PC-3 (cell line): ENCODE measurements at regions not wholly inside any gene's neighbourhood (a gene's known extent, or its start where the extent isn't known, plus 50 kb on each side); places are given as distances from the start of the nearest gene placed in this dataset.

Experiments used
- ATAC-seq: fragments of 200-7000 bp; cut with Tn5 transposase; 2 replicates; pipeline ENCODE4 v1.9.1; 2020; ENCODE audit warnings: mild to moderate bottlenecking, moderate library complexity
- BruUV-seq: library from RNA; stranded (reverse); fragments of 400-500 nt; replicated peaks from 2 replicates; lab custom pipeline; 2021; lab: Mats Ljungman, UMichigan
- CTCF ChIA-PET: fragments of 300-600 bp; sonication (Branson Sonifier 250); formaldehyde crosslinking; loops from one replicate; lab custom pipeline; 2022; ENCODE audit warnings: antibody characterized with exemption; lab: Charles Lee
- POLR2A ChIA-PET: fragments of 300-600 bp; sonication (Branson Sonifier 250); formaldehyde crosslinking; loops from one replicate; lab custom pipeline; 2022; ENCODE audit warnings: antibody characterized with exemption; ENCODE audit not compliant: unreplicated experiment; lab: Charles Lee
- DNase-seq: peaks from one replicate; pipeline ENCODE4 v3.0.0-alpha.2; 2015
- H2AFZ ChIP-seq: fragments of 300-600 bp; sonication (generic); 2 replicates; pipeline ENCODE4 v1.6.0; 2016; ENCODE audit warnings: antibody characterized with exemption, low read length
- H3F3A ChIP-seq: fragments of 300-600 bp; sonication (generic); one replicate; pipeline ENCODE4 v1.6.0; 2017; ENCODE audit warnings: antibody characterized with exemption, low read length, control low read depth, mild to moderate bottlenecking; ENCODE audit not compliant: unreplicated experiment
- H3K27ac ChIP-seq: fragments of 300-600 bp; sonication (generic); 2 replicates; pipeline ENCODE4 v1.5.1; 2016; ENCODE audit warnings: mild to moderate bottlenecking, low read length
- H3K27me3 ChIP-seq: fragments of 300-600 bp; sonication (generic); 2 replicates; pipeline ENCODE4 v1.6.1; 2016; ENCODE audit warnings: low read length, mixed read lengths
- H3K36me3 ChIP-seq: fragments of 300-600 bp; sonication (generic); 2 replicates; pipeline ENCODE4 v1.6.1; 2016; ENCODE audit warnings: low read depth, mixed run types, low read length, mixed read lengths
- H3K4me1 ChIP-seq: fragments of 300-600 bp; sonication (generic); 2 replicates; pipeline ENCODE4 v1.5.1; 2016; ENCODE audit warnings: low read length; ENCODE audit not compliant: insufficient read depth
- H3K4me2 ChIP-seq: fragments of 300-600 bp; sonication (generic); 2 replicates; pipeline ENCODE4 v1.6.0; 2016; ENCODE audit warnings: low read length
- H3K4me3 ChIP-seq: fragments of 300-600 bp; sonication (generic); 2 replicates; pipeline ENCODE4 v1.5.1; 2016; ENCODE audit warnings: mild to moderate bottlenecking, low read length, mixed read lengths
- H3K79me2 ChIP-seq: fragments of 300-600 bp; sonication (generic); 2 replicates; pipeline ENCODE4 v1.6.1; 2017; ENCODE audit warnings: low read length, mixed read lengths
- H3K9ac ChIP-seq: fragments of 300-600 bp; sonication (generic); 2 replicates; pipeline ENCODE4 v1.6.0; 2016; ENCODE audit warnings: mild to moderate bottlenecking, low read length
- H3K9me2 ChIP-seq: fragments of 300-600 bp; sonication (generic); replicated peaks from 2 replicates; pipeline ENCODE4 v1.6.1; 2016; ENCODE audit warnings: mixed run types, low read length, mixed read lengths
- H3K9me3 ChIP-seq: fragments of 300-600 bp; sonication (generic); 2 replicates; pipeline ENCODE4 v1.6.1; 2016; ENCODE audit warnings: low read length, mixed read lengths
- H4K20me1 ChIP-seq: fragments of 300-600 bp; sonication (generic); 2 replicates; pipeline ENCODE4 v1.6.1; 2016; ENCODE audit warnings: low read length, mixed read lengths
- EZH2 ChIP-seq: fragments of 300-600 bp; sonication (generic); IDR thresholded peaks from one replicate; pipeline ENCODE4 v1.6.1; 2017; ENCODE audit warnings: antibody characterized with exemption, mild to moderate bottlenecking, low read length; ENCODE audit not compliant: unreplicated experiment
- EZH2phosphoT487 ChIP-seq: fragments of 300-600 bp; sonication (generic); IDR thresholded peaks from 2 replicates; pipeline ENCODE4 v1.6.1; 2018; ENCODE audit warnings: mild to moderate bottlenecking, antibody characterized with exemption, low read length, borderline replicate concordance
- intact Hi-C: fragments of 100-400 bp; cut with micrococcal nuclease; formaldehyde crosslinking; loops from 2 replicates; pipeline ENCODE4 v1.9.0; 2023
- TF ChIP-seq, protein P1 (sequence below): fragments of 300-600 bp; sonication (generic); conservative IDR thresholded peaks from 2 replicates; pipeline ENCODE4 v1.5.1; 2017; ENCODE audit warnings: antibody characterized with exemption, low read depth, mild to moderate bottlenecking, low read length

- Histone ChIP-seq H3K9me3 (no peaks in the 10 kb centered on the region), H3K27me3 (no peaks in the 10 kb centered on the region), H3F3A (no peaks in the 10 kb centered on the region), H3K4me1 (no peaks in the 10 kb centered on the region), H4K20me1 (no peaks in the 10 kb centered on the region), H3K79me2 (no peaks in the 10 kb centered on the region), H2AFZ (no peak overlapping the region), H3K4me2 (no peak overlapping the region), H3K9me2 (no peaks in the 10 kb centered on the region), H3K9ac (no peak overlapping the region), H3K27ac (no peak overlapping the region), H3K36me3 (no peaks in the 10 kb centered on the region), H3K4me3 (no peak overlapping the region)
- no peak for DNase-seq
- CTCF ChIA-PET, result no interaction called here
- ATAC-seq, result no peak
- no peak for TF ChIP-seq EZH2phosphoT487
- TF ChIP-seq, protein P1, sequence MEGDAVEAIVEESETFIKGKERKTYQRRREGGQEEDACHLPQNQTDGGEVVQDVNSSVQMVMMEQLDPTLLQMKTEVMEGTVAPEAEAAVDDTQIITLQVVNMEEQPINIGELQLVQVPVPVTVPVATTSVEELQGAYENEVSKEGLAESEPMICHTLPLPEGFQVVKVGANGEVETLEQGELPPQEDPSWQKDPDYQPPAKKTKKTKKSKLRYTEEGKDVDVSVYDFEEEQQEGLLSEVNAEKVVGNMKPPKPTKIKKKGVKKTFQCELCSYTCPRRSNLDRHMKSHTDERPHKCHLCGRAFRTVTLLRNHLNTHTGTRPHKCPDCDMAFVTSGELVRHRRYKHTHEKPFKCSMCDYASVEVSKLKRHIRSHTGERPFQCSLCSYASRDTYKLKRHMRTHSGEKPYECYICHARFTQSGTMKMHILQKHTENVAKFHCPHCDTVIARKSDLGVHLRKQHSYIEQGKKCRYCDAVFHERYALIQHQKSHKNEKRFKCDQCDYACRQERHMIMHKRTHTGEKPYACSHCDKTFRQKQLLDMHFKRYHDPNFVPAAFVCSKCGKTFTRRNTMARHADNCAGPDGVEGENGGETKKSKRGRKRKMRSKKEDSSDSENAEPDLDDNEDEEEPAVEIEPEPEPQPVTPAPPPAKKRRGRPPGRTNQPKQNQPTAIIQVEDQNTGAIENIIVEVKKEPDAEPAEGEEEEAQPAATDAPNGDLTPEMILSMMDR, result no peak
- no peak for TF ChIP-seq EZH2
- intact Hi-C loops, result loop anchor here (10.0 kb wide), 1 partner anchor 315 kb away; no protein-coding TSS in a partner anchor
- POLR2A ChIA-PET, result no interaction called here
- no TSS peak for BruUV-seq
These were observed 336.8 kb upstream of the CHRM3 start for GRCh38 chr1:239049571-239049970.

DNA sequence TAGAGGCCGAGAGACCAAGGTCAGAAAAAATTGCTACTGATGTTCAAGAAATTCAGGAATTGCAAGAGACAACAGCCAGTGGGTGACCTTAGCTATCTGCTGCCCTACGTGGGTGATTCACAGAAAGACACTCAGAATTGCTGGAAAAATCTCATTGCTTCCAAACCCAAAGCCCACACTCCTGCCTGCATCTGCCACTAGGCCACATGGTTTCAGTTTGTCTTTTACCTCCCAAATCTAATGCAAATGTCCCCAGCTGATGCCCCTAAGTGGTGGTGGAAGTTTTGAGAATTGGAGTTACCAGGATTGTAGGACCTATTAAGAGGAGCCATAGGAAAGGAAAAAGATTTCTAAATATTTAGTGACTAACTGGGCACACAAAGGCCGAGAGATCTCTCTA lies 341.5 kb upstream of the CHRM3 start:
- POLR2A ChIA-PET, result no interaction called here
- H3K9ac ChIP-seq, result no peak overlapping the region
- H3K4me3 ChIP-seq, result no peak overlapping the region
- no peaks in the 10 kb centered on the region for H3K36me3 ChIP-seq
- DNase-seq (no peak), ATAC-seq (no peak)
- no peak overlapping the region for H3K27ac ChIP-seq
- H3K4me2 ChIP-seq, result no peak overlapping the region
- H3F3A ChIP-seq, result no peaks in the 10 kb centered on the region
- TF ChIP-seq EZH2, result no peak
- TF ChIP-seq, protein P1, result no peak
- no peak for TF ChIP-seq EZH2phosphoT487
- no peaks in the 10 kb centered on the region for H3K9me3 ChIP-seq
- no TSS peak for BruUV-seq
- no peaks in the 10 kb centered on the region for H3K79me2 ChIP-seq
- no peak overlapping the region for H2AFZ ChIP-seq
- no peaks in the 10 kb centered on the region for H3K9me2 ChIP-seq
- intact Hi-C loops, result loop anchor here (5.0 to 10.0 kb wide), 3 partner anchors 207 to 557 kb away; no protein-coding TSS in a partner anchor
- no peaks in the 10 kb centered on the region for H4K20me1 ChIP-seq
- no peaks in the 10 kb centered on the region for H3K4me1 ChIP-seq
- CTCF ChIA-PET, result no interaction called here
- H3K27me3 ChIP-seq, result no peaks in the 10 kb centered on the region

DNA sequence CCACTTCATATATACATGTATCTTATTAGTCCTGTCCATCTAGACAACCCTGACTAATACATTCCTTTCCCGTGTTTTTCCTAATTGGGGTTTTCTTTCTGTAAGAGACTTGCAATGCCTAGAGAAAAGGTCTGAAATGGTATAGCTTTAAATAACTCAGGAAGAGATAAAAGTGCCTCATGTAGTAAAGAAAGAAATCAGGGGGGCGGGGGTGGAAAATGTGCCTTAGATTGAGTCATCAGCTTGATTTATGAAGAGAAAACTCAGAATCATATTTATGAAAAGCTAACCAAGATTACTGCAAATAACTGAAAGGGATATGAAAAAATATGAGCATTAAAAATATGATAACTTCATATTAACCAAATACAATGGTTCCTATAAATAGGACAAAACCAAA lies 345.8 kb upstream of the CHRM3 start:
- Histone ChIP-seq H2AFZ (no peak overlapping the region), H3K9ac (no peak overlapping the region), H3K27me3 (no peaks in the 10 kb centered on the region), H3K9me2 (no peaks in the 10 kb centered on the region), H3K9me3 (no peaks in the 10 kb centered on the region), H3F3A (no peaks in the 10 kb centered on the region), H3K79me2 (no peaks in the 10 kb centered on the region), H3K4me3 (no peak overlapping the region), H4K20me1 (no peaks in the 10 kb centered on the region), H3K36me3 (no peaks in the 10 kb centered on the region), H3K27ac (no peak overlapping the region), H3K4me1 (no peaks in the 10 kb centered on the region), H3K4me2 (no peak overlapping the region)
- TF ChIP-seq EZH2 (no peak), EZH2phosphoT487 (no peak)
- TF ChIP-seq, protein P1, result no peak
- peak; percentile 50 for ATAC-seq
- no TSS peak for BruUV-seq
- DNase-seq, result no peak
- intact Hi-C loops, result loop anchor here (2.0 to 10.0 kb wide), 4 partner anchors 80 to 562 kb away; no protein-coding TSS in a partner anchor
- ChIA-PET POLR2A (no interaction called here), CTCF (interaction anchor here (0.6 to 1.2 kb wide), 4 partner anchors 15 to 910 kb away, joined by 3 to 7 read pairs (median 3); no protein-coding TSS in a partner anchor)
